ENCODE measurements at regions not wholly inside any gene's neighbourhood (a gene's known extent, or its start where the extent isn't known, plus 50 kb on each side); places are given as distances from the start of the nearest gene placed in this dataset.
"Not testable (repeated sequence)": the region's sequence is repeated elsewhere in the genome, so short reads cannot be mapped to it uniquely, and the experiment has no call there.

- no peak overlapping the region for H3K4me3 ChIP-seq (ENCODE audit: low read depth, low read length)
Observed at GRCh38 chr14:53412819-53413675, 259.9 kb upstream of the DDHD1 start.

DNA sequence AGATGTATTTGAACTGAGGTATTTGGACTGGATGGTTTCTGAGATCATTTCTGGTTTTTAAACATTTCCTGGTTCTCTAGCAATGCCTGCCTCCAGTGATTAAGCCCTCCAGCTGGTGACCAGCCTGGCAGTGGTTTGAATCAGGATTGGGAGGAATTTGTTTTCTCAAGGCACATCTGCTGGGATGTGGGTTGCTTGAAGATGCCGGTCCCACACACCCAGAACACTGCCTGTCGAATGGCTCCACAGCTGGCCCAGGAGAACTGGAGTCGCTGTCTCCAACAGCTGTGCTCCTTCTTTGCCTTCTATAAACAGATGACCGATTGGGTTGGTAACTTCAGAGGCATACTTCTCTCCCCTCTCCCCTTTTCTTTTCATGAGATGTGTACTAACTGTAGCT, 258.0 kb upstream of the DDHD1 start:
- no peak overlapping the region for H3K4me3 ChIP-seq (ENCODE audit: low read depth, low read length)

GRCh38 chr14:53409969-53410368, 256.8 kb upstream of the DDHD1 start:
- no peak overlapping the region for H3K4me3 ChIP-seq (ENCODE audit: low read depth, low read length)

GRCh38 chr14:53409289-53409688, 256.2 kb upstream of the DDHD1 start:
- H3K4me3 ChIP-seq (ENCODE audit: low read depth, low read length): no peak overlapping the region

DNA sequence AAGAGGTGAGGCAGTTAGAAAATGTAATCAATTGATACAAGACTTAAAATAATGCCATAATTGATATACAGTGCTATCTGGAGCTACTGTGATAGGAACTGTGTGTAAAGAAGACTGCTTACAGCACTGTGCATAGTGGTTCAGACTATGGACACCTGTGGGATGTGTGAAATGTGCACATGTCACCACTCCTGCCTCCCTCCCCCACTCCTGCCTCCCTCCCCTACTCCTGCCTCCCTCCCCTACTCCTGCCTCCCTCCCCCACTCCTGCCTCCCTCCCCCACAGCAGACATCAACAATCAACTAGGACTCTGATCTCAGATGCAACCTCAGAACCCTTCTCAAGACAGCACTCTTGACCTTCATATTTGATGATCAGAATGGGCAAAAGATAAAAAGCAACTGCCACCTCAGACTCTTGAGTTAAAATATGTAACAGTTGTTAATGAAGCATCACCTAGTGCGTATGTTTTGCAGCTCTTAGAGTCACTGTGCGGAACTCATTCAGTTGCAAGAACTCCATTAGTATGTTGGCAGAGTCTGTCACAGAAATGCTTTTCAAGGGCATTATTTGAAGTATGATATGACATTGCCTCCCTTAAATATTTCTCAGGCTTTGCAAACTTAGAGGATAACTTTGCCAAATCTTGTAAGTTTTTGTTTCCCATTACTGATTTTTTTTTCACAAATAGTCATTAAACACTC, 255.2 kb upstream of the DDHD1 start:
- no peak overlapping the region for H3K4me3 ChIP-seq (ENCODE audit: low read depth, low read length)

- no peak overlapping the region for H3K4me3 ChIP-seq (ENCODE audit: low read depth, low read length)
Observed at GRCh38 chr14:53406519-53406918, 253.4 kb upstream of the DDHD1 start.

DNA sequence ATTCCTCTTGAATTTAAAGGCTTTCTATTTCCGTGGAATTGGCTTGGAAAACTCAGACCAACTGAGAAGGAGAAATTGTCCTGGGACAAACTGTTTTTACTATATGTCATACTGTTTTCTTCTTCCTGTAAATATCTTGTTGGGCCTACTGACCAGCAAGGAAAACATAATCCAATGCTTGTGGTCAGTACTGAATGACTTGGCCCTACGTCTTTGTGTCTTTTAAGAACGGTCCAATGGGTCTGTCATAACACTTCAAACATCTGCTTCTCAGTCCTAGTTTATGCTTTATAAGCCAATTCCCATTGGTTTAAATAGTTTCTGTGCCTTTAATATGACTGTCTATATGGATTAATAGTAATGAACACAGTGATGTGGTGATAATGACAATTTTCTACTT, 248.5 kb upstream of the DDHD1 start:
- no peak overlapping the region for H3K4me3 ChIP-seq (ENCODE audit: low read depth, low read length)

DNA sequence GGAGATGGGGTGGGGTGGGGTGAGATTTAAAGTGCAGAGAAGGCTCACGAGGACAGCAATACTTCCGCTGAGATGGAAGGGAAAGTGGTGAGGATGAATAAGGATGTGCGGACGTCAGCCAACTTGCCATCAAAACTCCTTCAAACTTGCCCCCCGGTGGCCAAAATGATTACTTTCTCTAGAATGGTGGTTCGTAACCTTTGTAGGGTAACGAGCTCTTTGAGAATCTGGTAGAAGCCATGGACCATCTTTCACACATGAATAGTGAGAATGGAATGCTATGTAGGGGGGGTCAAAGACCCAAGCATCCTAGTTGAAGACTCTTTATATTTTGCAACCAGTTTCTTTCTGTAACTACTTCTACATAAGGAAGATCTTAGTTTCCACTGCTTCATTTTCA, 245.9 kb upstream of the DDHD1 start:
- H3K4me3 ChIP-seq (ENCODE audit: low read depth, low read length): no peak overlapping the region

DNA sequence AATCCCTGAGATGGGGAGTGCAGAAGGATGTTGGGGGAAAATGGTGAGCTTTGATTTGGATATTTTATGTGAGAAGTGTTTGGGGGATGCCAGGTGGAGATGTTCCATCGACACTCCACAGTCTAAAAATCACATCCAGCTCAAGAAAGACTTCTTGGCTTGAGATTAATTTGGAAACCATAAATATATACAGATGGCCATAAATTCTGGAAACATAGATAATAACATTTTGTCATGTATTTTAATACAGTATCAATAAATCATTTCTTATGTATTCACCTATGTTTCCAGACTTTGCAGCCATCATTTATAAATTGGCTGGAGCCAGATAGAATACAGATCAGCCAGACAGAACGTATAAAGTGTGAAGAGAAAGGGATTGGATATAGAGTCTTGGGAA, 245.5 kb upstream of the DDHD1 start:
- no peak overlapping the region for H3K4me3 ChIP-seq (ENCODE audit: low read depth, low read length)

DNA sequence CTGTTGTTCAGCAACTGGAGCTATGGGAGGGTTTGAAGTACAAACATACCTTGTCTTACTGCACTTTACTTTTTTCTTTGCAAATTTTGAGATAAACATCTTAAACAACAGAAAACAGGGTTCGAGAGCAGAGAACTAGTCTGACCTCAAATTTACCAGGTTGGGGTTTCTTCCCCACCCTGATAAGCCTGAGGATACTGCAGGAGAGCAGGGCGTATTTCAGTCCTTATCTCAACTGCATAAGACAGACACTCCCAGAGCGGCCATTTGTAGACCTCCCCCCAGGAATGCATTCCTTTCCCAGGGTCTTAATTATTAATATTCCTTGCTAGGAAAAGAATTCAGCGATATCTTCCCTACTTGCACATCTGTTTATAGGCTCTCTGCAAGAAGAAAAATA, 242.1 kb upstream of the DDHD1 start:
- H3K4me3 ChIP-seq (ENCODE audit: low read depth, low read length): not testable (repeated sequence)

- no peak overlapping the region for H3K4me3 ChIP-seq (ENCODE audit: low read depth, low read length)
Observed at GRCh38 chr14:53391631-53392285, 238.6 kb upstream of the DDHD1 start.

- H3K4me3 ChIP-seq (ENCODE audit: low read depth, low read length): no peak overlapping the region
Observed at GRCh38 chr14:53391156-53391555, 238.0 kb upstream of the DDHD1 start.

- no peak overlapping the region for H3K4me3 ChIP-seq (ENCODE audit: low read depth, low read length)
Observed at GRCh38 chr14:53390008-53390407, 236.9 kb upstream of the DDHD1 start.

- H3K4me3 ChIP-seq (ENCODE audit: low read depth, low read length): no peak overlapping the region
Observed at GRCh38 chr14:53389202-53389601, 236.1 kb upstream of the DDHD1 start.

GRCh38 chr14:53386362-53386761, 233.2 kb upstream of the DDHD1 start:
- no peak overlapping the region for H3K4me3 ChIP-seq (ENCODE audit: low read depth, low read length)

GRCh38 chr14:53384536-53384935, 231.4 kb upstream of the DDHD1 start:
- H3K4me3 ChIP-seq (ENCODE audit: low read depth, low read length): no peak overlapping the region

DNA sequence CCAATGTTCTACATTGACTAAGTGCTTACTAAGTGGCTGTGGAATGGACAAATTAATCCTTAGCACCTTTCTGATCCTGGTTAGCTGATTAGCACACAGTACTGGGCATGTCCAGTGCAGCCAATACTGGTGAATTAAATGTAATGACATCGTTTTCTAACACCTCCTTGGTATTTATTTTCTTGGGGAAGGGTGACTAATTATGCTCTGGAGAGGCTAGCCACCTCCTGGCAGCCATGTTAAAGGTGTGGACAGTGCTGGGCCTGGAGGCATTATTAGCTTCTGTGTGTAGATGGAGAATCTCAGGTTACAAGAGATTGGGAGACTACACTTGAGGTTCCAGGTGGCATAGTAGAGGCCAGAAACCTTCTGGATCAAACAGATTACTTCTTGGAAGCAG, 230.9 kb upstream of the DDHD1 start:
- H3K4me3 ChIP-seq (ENCODE audit: low read depth, low read length): no peak overlapping the region

DNA sequence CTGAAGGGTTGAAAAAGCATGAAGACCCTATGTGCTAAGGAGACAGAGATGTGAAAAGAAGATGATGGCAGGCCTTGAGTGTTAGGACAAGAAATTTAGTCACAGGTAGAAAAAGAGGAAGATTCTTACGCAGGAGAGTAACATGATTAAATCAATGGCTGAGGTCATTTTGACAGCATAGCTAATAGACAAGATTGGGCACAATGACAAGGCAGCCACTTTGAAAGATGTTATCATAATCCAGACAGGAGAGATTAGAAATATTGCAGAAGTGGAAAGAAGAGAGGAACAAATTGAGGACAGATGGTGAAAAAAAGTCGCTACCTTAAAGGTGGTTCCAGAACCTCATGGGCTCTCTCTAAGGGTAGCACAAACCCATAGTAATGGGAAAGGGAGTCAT, 228.8 kb upstream of the DDHD1 start:
- no peak overlapping the region for H3K4me3 ChIP-seq (ENCODE audit: low read depth, low read length)

DNA sequence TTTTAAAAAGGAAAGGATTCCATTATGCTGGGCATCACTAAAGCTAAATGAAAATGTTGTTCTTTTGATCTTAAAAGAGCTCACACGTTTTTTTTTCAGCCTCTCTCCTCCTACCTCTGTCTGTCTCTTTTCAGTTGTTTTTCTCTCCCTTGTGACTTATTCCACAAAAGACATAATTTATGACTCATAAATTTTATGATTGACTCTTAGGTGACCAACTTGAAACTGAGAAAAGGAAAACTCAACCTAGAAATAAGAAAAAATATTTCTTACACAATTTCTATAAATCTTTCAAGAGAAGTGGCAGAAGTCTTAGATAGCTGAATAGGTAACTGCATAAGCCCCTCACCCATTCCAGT, 227.7 kb upstream of the DDHD1 start:
- no peak overlapping the region for H3K4me3 ChIP-seq (ENCODE audit: low read depth, low read length)

- no peak overlapping the region for H3K4me3 ChIP-seq (ENCODE audit: low read depth, low read length)
Observed at GRCh38 chr14:53380052-53380866, 227.1 kb upstream of the DDHD1 start.

DNA sequence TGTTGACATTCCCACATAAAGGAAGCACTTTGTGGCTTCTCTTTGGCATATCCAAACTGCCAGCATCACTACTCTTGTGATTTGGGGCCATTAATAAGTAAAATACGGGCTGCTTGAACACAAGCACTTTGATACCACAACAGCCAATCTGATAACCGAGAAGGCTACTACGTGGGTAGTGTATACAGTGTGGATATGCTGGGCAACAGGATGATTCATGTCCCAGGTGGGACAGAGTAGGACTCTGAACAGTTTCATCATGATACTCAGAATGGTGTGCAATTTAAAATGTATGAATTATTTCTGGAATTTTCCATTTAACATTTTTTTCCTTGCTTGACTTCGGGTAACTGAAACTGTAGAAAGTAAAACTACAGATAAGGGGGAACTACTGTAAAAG, 225.0 kb upstream of the DDHD1 start:
- no peak overlapping the region for H3K4me3 ChIP-seq (ENCODE audit: low read depth, low read length)

All from iPS-11a (cell line).